Pons (tissue), 1 donor: ENCODE measurements at regions not wholly inside any gene's neighbourhood (a gene's known extent, or its start where the extent isn't known, plus 50 kb on each side); places are given as distances from the start of the nearest gene placed in this dataset.
A peak's percentile ranks its signal among the peaks of the same experiment; 100 is the strongest.

Source experiments
- DNase-seq: peaks from one replicate; pipeline ENCODE4 v3.0.0-alpha.2; 2016; ENCODE audit warnings: low spot score

DNA sequence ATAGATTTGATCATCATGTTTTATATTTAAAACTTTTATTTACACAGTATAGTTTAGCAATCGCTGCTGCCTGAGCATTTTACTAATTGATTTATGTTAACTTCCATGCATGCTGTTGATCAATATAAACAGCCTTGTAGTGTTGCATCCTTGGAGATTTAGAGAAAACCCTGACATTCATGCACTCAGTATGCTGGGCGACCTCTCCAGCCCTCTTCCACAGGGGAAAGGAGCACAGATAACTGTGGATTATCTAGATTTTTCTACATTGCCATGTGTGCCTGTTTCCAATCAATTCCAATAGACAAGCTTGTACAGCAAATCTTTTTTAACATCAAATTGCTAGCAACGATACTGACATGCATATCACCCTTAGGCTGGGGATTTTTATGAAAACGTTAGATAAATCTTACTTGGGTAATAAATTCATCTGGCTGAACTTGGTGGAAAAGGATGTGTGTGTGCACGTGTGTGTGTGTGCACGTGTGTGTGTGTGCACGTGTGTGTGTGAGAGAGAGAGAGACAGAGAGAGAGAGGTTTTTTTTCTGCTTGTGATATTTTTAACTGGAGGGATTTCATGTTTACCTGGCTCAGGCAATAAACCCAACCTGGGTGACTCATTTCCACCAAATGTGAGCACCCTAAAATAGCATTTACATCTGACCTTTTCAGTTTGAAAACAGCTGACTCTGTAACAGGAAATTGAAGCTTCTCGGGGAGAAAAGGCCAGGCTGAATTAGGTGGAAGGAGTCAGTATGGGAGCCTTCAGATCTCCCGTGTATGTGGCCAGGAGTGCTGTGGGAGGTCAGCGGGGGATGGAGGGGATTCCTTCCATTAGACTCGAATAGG, 339.8 kb downstream of the PRDM2 start:
- no peak for DNase-seq

- DNase-seq = no peak
These were observed 350.0 kb downstream of the PRDM2 start for GRCh38 chr1:14049965-14050364.

DNA sequence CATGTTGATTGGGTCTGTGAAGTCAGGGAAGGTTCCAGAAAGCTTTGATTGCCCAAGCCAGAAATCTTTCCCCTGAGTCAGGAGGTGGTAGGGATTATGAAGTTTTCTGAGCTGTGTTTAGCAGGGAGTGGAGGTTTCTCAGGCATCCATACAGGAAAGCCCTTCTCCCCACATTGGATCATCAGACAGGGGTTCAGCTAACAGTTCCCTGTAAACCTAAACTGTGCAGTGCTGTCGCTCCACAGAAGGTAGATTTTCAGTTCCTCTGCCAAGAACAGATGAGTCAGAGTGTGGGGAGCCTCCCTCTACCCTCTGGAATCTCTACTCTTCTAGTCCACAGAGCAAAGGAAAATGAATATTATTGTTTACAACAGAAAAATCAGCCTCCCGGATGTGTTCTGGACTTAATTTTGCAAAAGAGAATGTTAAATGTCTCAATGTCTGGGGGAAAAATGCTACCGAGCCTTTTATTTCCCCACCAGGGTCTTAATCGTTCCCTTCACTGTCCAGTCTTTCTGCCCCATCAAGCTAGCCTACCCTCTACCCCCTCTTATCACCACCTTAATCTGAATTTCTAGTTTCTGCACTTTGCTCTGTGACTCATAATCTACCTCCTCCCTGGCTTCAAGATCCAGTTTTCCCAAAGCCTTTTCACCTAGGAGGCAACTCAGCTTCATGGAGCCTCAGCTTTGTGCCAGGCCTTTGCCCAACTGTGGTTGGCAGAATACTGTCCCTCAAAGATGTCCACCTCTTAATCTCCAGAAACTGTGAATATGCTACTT, 355.6 kb downstream of the PRDM2 start:
- DNase-seq = peak; percentile 10

DNA sequence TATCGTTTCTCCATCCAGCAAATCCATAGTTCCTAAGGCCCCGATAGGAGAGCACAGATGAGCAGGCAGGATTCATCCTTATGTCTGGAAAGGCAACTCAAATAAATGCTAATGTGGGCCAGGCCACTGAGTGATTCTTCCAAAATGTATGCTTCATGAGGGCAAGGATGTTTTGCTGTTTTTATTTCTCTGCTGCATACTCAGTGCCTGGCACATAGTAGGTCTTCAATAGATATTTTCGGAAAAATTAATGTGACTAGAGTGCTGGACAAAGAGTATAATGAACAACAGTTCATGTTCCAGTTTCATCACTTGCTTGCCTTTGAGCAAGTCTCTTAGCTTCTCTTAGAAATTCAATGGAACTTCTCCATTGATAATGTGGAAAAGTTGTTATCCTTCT, 357.7 kb downstream of the PRDM2 start:
- no peak for DNase-seq

DNA sequence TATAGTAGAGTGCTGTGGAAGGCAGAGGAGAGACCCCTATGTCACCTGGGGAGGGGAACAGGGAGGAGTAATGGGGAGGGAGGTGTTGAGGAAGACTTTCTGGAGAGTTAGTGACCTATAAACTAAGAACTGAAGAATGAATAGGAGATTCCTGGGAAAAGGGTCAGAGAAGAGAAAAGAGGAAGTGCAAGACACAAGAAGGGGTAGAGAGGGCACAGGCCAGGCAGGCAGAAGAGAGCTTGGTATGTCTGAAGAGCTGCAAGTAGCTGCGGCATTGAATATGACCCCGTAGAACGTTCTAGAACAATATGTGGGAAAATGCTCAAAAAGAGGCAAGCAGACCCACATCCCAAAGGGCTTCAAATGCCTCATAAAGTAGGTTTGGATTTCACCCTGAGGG, 361.2 kb downstream of the PRDM2 start:
- DNase-seq = no peak

GRCh38 chr1:14061722-14062121, 361.7 kb downstream of the PRDM2 start:
- no peak for DNase-seq

DNA sequence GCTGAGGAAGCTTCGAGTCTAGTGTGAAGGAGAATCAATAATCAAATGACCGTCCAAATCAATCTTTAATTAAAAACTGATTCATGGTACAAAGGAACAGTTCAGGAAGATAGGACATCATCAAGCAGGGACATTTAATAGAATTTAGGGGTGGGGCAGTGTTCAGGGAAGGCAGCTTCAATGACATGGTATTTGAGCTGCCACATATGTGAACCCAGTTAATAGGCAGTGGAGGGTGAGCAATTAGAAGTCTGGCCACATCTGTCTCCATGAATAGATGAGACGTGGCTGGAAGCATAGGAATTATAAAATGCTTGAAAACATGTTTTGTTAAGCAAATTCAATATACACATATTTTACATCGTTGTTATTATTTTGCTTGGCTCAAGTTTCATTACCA, 362.7 kb downstream of the PRDM2 start:
- no peak for DNase-seq

GRCh38 chr1:14064649-14065442, 364.9 kb downstream of the PRDM2 start:
- no peak for DNase-seq

DNA sequence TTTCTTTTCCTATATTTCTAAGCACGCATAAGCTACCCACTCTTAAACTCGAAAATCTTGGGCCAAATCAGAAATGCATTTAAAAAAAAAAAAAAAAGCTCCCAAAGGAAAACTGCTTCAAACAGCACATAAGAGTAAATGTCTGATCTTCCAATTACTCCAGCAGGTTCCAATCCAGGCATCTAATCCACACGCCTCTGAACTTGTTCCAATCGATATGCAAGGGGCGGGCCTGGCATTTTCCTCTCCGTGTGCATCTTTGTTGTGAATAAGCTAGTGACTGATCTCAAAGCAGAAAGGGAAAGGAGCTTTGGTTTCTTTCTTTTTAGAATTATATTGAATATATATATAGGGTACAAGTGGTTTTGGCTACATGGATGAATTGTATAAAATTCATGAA, 365.5 kb downstream of the PRDM2 start:
- DNase-seq = no peak

GRCh38 chr1:14067036-14067435, 367.0 kb downstream of the PRDM2 start:
- DNase-seq = no peak

DNA sequence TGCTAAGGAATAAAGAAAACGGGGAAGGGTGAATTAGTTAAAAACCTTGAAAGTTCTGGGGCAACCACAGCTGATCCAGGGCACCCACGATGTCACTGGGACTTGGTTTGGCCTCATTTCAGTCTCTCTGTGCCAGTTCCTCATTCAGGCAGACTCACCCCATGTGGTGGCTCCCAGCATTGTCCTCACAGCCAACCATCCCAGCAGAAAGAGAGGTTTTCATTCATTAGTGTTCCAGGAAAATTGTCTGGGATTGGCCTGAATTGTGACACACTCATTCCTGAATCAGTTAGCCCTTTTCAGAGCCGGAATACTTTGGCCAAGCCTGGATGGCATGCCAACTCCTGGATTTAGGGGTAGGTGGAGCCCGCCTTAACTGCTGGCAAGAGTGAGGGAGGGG, 367.7 kb downstream of the PRDM2 start:
- DNase-seq = peak; percentile 45

DNA sequence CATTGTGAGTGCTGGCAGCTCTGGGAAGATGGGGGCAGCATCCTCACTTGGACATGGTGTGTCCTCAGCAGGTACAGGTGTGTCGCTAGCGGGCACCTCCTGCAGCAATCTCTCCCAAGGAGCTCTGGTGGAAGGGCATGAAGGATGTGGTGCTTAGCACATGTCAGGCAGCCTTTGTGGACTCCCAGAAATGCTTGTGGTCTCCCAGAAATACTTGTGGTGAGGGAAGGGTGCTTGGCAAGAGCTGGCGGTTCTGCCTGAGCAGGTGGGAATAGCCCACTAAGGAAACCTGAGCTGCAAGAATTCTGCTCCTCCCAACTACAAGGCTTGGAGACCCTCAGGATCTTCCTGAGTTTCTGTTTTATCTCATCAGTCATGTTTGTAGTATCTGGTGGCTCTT, 371.6 kb downstream of the PRDM2 start:
- DNase-seq = no peak

- DNase-seq = no peak
These were observed 380.7 kb downstream of the PRDM2 start for GRCh38 chr1:14080653-14081052.

GRCh38 chr1:14082331-14082730, 382.3 kb downstream of the PRDM2 start:
- DNase-seq = peak; percentile 17

DNA sequence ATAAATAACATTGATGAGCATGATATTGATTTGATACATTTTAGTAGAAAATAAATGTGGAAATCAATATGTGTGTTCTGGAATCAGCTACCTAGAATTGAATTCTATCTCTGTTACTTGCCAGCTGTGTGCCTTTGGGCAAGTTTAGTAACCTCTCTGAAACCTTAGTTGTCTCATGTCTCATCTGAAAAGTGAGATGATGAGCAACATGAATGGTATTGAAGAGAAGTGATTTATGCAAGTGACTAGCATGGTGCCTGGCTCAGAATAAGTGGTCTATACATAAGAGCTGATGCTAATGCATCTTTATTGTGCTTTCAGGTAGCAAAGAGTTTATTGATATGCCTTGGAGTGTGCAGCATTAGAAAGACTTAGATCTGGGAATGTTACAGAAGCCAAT, 383.3 kb downstream of the PRDM2 start:
- DNase-seq = no peak

DNA sequence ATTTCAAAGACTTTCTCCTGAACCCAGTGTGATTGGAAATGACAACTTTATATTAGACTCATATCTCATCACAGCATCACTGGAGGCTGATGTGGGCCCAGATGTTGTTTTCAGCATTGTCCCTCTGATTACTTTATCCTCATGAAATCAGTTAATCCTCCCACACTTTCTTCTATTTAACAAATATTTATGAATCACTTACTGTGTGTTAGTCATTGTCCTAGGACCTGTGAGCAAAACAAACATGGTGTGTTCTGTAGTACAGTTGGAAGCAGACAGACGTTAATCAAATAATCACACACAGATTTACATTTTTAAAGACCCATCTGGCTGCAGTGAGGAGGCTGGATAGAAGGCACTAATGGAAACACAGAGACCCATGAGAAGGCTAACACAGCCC, 383.7 kb downstream of the PRDM2 start:
- no peak for DNase-seq

- no peak for DNase-seq
These were observed 390.1 kb downstream of the PRDM2 start for GRCh38 chr1:14090062-14090461.

GRCh38 chr1:14090531-14090930, 390.5 kb downstream of the PRDM2 start:
- DNase-seq = no peak

- peak; percentile 41 for DNase-seq
These were observed 394.8 kb downstream of the PRDM2 start for GRCh38 chr1:14094611-14095400.

GRCh38 chr1:14098294-14098913, 398.4 kb downstream of the PRDM2 start:
- DNase-seq = no peak

- DNase-seq = no peak
These were observed 400.5 kb downstream of the PRDM2 start for GRCh38 chr1:14100444-14100843.
